ENCODE measurements at regions not wholly inside any gene's neighbourhood (a gene's known extent, or its start where the extent isn't known, plus 50 kb on each side); places are given as distances from the start of the nearest gene placed in this dataset.
"Not testable (repeated sequence)": the region's sequence is repeated elsewhere in the genome, so short reads cannot be mapped to it uniquely, and the experiment has no call there.

DNA sequence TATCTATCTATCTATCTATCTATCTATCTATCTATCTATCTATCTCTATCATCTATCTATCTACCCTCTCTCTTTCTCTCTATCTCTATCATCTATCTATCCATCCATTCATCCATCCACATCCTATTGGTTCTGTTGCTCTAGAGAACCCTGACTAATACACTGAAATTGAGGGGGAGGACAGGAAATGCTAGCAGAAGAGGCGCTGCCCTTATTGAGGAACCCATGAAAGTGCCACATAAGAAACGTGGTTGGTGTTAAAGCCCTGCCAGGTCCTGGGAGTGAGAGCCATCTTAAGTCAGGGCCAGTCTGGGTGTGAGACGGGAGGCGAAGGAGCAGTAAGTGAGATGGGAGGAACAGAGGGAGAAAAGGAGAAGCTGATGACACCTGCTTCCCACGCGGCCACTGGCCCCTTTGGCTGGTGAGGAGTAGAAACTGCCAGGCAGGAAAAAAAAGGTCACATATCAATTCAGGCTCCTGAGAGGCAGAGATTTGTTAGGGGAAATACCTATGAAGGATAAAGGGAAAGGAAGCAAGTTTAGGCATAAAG, 87.9 kb upstream of the PLET1 start:
- H3K4me1 ChIP-seq (ENCODE audit: control insufficient read depth, insufficient read depth, low read length) = no peaks in the 10 kb centered on the region
- in situ Hi-C loops (cut with HindIII; ENCODE audit: low pct_unique_long_range_greater_than_20kb, low sequenced_read_pairs) (no loop called here), intact Hi-C loops (cut with micrococcal nuclease; ENCODE audit: unreplicated experiment) (no loop called here)
- POLR2A ChIA-PET = no interaction called here
- TF ChIP-seq POLR2AphosphoS5 (IDR thresholded peaks at IDR 0.05; ENCODE audit: low read depth, low read length) (no peak), TCF7L2 (IDR thresholded peaks at IDR 0.05; ENCODE audit: low read depth, low read length) (no peak), SIN3A (IDR thresholded peaks at IDR 0.05; ENCODE audit: borderline replicate concordance, insufficient read depth, low read depth, low read length) (no peak)
- TF ChIP-seq, protein P1, sequence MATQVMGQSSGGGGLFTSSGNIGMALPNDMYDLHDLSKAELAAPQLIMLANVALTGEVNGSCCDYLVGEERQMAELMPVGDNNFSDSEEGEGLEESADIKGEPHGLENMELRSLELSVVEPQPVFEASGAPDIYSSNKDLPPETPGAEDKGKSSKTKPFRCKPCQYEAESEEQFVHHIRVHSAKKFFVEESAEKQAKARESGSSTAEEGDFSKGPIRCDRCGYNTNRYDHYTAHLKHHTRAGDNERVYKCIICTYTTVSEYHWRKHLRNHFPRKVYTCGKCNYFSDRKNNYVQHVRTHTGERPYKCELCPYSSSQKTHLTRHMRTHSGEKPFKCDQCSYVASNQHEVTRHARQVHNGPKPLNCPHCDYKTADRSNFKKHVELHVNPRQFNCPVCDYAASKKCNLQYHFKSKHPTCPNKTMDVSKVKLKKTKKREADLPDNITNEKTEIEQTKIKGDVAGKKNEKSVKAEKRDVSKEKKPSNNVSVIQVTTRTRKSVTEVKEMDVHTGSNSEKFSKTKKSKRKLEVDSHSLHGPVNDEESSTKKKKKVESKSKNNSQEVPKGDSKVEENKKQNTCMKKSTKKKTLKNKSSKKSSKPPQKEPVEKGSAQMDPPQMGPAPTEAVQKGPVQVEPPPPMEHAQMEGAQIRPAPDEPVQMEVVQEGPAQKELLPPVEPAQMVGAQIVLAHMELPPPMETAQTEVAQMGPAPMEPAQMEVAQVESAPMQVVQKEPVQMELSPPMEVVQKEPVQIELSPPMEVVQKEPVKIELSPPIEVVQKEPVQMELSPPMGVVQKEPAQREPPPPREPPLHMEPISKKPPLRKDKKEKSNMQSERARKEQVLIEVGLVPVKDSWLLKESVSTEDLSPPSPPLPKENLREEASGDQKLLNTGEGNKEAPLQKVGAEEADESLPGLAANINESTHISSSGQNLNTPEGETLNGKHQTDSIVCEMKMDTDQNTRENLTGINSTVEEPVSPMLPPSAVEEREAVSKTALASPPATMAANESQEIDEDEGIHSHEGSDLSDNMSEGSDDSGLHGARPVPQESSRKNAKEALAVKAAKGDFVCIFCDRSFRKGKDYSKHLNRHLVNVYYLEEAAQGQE (IDR thresholded peaks at IDR 0.05; ENCODE audit: insufficient read depth in 1 of 2, low read depth in 2 of 2, low read length in 1 of 2) = no peak
- TF ChIP-seq, protein P2, sequence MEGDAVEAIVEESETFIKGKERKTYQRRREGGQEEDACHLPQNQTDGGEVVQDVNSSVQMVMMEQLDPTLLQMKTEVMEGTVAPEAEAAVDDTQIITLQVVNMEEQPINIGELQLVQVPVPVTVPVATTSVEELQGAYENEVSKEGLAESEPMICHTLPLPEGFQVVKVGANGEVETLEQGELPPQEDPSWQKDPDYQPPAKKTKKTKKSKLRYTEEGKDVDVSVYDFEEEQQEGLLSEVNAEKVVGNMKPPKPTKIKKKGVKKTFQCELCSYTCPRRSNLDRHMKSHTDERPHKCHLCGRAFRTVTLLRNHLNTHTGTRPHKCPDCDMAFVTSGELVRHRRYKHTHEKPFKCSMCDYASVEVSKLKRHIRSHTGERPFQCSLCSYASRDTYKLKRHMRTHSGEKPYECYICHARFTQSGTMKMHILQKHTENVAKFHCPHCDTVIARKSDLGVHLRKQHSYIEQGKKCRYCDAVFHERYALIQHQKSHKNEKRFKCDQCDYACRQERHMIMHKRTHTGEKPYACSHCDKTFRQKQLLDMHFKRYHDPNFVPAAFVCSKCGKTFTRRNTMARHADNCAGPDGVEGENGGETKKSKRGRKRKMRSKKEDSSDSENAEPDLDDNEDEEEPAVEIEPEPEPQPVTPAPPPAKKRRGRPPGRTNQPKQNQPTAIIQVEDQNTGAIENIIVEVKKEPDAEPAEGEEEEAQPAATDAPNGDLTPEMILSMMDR (IDR thresholded peaks at IDR 0.05) = no peak
- no peaks in the 10 kb centered on the region for H3K9me3 ChIP-seq (ENCODE audit: control insufficient read depth, insufficient read depth, low read depth, low read length)
- H3K27ac ChIP-seq (ENCODE audit: low read length) = no peak overlapping the region
- no peak overlapping the region for H3K4me3 ChIP-seq (ENCODE audit: low read depth in 2 of 2, low read length in 2 of 2)
- ATAC-seq (no peak), DNase-seq (ENCODE audit: low read depth, low spot score) (no peak)
- no peaks in the 10 kb centered on the region for H3K36me3 ChIP-seq (ENCODE audit: control insufficient read depth, insufficient read depth, low read length)
- H3K27me3 ChIP-seq (ENCODE audit: control insufficient read depth, insufficient read depth, low read length) = no peaks in the 10 kb centered on the region
- no TSS peak for BruUV-seq (replicated peaks)
- CTCF ChIA-PET = no interaction called here

DNA sequence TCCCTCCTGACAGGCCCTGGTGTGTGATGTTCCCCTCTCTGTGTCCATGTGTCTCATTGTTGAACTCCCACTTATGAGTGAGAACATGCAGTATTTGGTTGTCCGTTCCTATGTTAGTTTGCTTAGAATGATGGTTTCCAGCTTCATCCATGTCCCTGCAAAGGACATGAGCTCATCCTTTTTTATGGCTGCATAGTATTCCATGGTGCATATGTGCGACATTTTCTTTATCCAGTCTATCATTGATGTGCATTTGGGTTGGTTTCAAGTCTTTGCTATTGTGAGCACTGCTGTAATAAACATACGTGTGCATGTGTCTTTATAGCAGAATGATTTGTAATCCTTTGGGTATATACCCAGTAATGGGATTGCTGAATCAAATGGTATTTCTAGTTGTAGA, 90.8 kb upstream of the PLET1 start:
- POLR2A ChIA-PET; H3K4me1 ChIP-seq (ENCODE audit: control insufficient read depth, insufficient read depth, low read length); H3K9me3 ChIP-seq (ENCODE audit: control insufficient read depth, insufficient read depth, low read depth, low read length); DNase-seq (ENCODE audit: low read depth, low spot score); H3K27ac ChIP-seq (ENCODE audit: low read length); H3K4me3 ChIP-seq (ENCODE audit: low read depth in 2 of 2, low read length in 2 of 2); in situ Hi-C loops (cut with HindIII; ENCODE audit: low pct_unique_long_range_greater_than_20kb, low sequenced_read_pairs); intact Hi-C loops (cut with micrococcal nuclease; ENCODE audit: unreplicated experiment); H3K27me3 ChIP-seq (ENCODE audit: control insufficient read depth, insufficient read depth, low read length); ATAC-seq; H3K36me3 ChIP-seq (ENCODE audit: control insufficient read depth, insufficient read depth, low read length); CTCF ChIA-PET; BruUV-seq (replicated peaks): not testable (repeated sequence)

DNA sequence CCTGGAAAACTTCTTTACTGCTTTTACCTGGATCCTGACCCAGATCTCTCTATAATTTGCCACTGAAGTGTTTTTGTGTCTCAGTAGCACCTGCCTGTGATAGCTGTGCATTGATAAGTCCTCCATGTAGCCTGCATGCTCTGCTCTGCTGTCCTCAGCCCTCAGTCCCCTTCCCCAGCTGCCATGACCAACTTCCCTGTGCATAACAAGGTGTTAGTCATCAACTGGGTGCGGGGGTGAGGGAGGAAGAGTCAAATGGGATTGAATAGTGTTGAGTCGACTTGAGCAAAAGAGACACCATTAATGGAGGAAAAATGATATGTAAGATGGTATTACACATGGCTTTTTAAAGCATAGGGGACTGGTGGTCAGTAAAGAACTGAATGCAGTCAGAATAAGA, 92.2 kb upstream of the PLET1 start:
- no peak for DNase-seq (ENCODE audit: low read depth, low spot score)
- CTCF ChIA-PET = no interaction called here
- BruUV-seq (replicated peaks) = no TSS peak

More for the DNA sequence above, 92.2 kb upstream of the PLET1 start:
- Histone ChIP-seq H3K27me3 (ENCODE audit: control insufficient read depth, insufficient read depth, low read length) (no peaks in the 10 kb centered on the region), H3K4me1 (ENCODE audit: control insufficient read depth, insufficient read depth, low read length) (no peaks in the 10 kb centered on the region), H3K36me3 (ENCODE audit: control insufficient read depth, insufficient read depth, low read length) (no peaks in the 10 kb centered on the region), H3K4me3 (ENCODE audit: low read depth in 2 of 2, low read length in 2 of 2) (no peak overlapping the region), H3K27ac (ENCODE audit: low read length) (no peak overlapping the region), H3K9me3 (ENCODE audit: control insufficient read depth, insufficient read depth, low read depth, low read length) (no peaks in the 10 kb centered on the region)
- POLR2A ChIA-PET = no interaction called here
- intact Hi-C loops (cut with micrococcal nuclease; ENCODE audit: unreplicated experiment) = no loop called here
- ATAC-seq = no peak
- no peak for TF ChIP-seq SIN3A (IDR thresholded peaks at IDR 0.05; ENCODE audit: borderline replicate concordance, insufficient read depth, low read depth, low read length)
- TF ChIP-seq, protein P1 (IDR thresholded peaks at IDR 0.05; ENCODE audit: insufficient read depth in 1 of 2, low read depth in 2 of 2, low read length in 1 of 2) = no peak
- TF ChIP-seq POLR2AphosphoS5 (IDR thresholded peaks at IDR 0.05; ENCODE audit: low read depth, low read length) = no peak
- TF ChIP-seq TCF7L2 (IDR thresholded peaks at IDR 0.05; ENCODE audit: low read depth, low read length) = no peak
- TF ChIP-seq, protein P2 (IDR thresholded peaks at IDR 0.05) = no peak
- in situ Hi-C loops (cut with HindIII; ENCODE audit: low pct_unique_long_range_greater_than_20kb, low sequenced_read_pairs) = no loop called here
